HL-60 (cell line): ENCODE measurements at regions not wholly inside any gene's neighbourhood (a gene's known extent, or its start where the extent isn't known, plus 50 kb on each side); places are given as distances from the start of the nearest gene placed in this dataset.

Source experiments
- DNase-seq, 2 experiments: peaks; one replicate each; pipeline ENCODE4 v3.0.0-alpha.2; 2010 to 2020; ENCODE audit warnings: low read depth in 1 of 2, low spot score in 1 of 2
- H3K27ac ChIP-seq: fragments of 250-450 bp; sonication (Bioruptor Pico); replicated peaks from 2 replicates; pipeline ENCODE4 v1.5.1; 2020; ENCODE audit warnings: mild to moderate bottlenecking, moderate library complexity
- H3K27me3 ChIP-seq: fragments of 250-450 bp; sonication (Bioruptor Pico); 2 replicates; pipeline ENCODE4 v1.5.1; 2021; ENCODE audit warnings: mild to moderate bottlenecking, moderate library complexity; ENCODE audit not compliant: insufficient read depth, poor library complexity, severe bottlenecking
- H3K4me3 ChIP-seq: replicated peaks from 2 replicates; pipeline ENCODE4 v1.5.1; 2011; ENCODE audit warnings: mild to moderate bottlenecking, control low read depth, low read length; ENCODE audit not compliant: insufficient read depth
- GABPA ChIP-seq: IDR thresholded peaks from 2 replicates; pipeline ENCODE4 v1.6.1; 2012; ENCODE audit warnings: low read depth
- POLR2AphosphoS5 ChIP-seq: IDR thresholded peaks from 2 replicates; pipeline ENCODE4 v1.6.1; 2012; ENCODE audit warnings: low read depth
- SPI1 ChIP-seq: IDR thresholded peaks from 2 replicates; pipeline ENCODE4 v1.6.1; 2012; ENCODE audit warnings: low read depth, mild to moderate bottlenecking, borderline replicate concordance
- TF ChIP-seq, protein P1 (sequence below): IDR thresholded peaks from 2 replicates; pipeline ENCODE4 v1.6.1; 2012; ENCODE audit warnings: low read depth; ENCODE audit not compliant: insufficient replicate concordance
- TF ChIP-seq, protein P2 (sequence below): IDR thresholded peaks from one replicate; pipeline ENCODE4 v1.5.1; 2011; ENCODE audit warnings: low read length, control low read depth, inconsistent platforms; ENCODE audit not compliant: insufficient read depth

DNA sequence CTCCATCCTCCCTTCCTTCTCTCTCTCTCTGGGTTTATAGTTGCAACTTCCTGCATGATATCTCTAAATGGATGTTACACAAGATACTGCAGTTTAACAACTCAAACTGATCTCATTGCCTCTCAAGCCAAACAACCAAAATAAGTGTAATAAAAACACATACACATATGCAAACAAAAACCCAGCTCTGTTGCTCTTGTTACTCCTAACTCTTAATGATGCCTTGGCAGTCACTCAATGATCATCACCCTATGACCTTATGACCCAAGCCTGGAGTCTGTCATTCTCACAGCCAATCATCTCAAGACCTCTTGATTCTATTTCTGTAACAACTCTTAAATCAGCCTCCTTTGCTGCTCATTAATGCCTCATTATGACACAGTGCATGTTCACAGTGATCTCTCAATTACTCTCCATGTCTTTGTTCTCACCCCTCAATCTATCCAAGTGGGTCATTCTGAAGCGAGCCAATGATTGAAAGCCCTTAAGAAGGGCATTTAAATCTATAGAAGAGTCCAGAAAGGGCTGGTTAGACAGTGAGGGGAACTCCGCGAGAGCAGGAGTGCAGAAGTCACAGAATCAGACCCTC lies 210.9 kb downstream of the INHBA start:
- no peak for TF ChIP-seq SPI1
- no peak for TF ChIP-seq POLR2AphosphoS5
- no peak for TF ChIP-seq GABPA
- TF ChIP-seq, protein P1, sequence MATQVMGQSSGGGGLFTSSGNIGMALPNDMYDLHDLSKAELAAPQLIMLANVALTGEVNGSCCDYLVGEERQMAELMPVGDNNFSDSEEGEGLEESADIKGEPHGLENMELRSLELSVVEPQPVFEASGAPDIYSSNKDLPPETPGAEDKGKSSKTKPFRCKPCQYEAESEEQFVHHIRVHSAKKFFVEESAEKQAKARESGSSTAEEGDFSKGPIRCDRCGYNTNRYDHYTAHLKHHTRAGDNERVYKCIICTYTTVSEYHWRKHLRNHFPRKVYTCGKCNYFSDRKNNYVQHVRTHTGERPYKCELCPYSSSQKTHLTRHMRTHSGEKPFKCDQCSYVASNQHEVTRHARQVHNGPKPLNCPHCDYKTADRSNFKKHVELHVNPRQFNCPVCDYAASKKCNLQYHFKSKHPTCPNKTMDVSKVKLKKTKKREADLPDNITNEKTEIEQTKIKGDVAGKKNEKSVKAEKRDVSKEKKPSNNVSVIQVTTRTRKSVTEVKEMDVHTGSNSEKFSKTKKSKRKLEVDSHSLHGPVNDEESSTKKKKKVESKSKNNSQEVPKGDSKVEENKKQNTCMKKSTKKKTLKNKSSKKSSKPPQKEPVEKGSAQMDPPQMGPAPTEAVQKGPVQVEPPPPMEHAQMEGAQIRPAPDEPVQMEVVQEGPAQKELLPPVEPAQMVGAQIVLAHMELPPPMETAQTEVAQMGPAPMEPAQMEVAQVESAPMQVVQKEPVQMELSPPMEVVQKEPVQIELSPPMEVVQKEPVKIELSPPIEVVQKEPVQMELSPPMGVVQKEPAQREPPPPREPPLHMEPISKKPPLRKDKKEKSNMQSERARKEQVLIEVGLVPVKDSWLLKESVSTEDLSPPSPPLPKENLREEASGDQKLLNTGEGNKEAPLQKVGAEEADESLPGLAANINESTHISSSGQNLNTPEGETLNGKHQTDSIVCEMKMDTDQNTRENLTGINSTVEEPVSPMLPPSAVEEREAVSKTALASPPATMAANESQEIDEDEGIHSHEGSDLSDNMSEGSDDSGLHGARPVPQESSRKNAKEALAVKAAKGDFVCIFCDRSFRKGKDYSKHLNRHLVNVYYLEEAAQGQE: no peak
- TF ChIP-seq, protein P2, sequence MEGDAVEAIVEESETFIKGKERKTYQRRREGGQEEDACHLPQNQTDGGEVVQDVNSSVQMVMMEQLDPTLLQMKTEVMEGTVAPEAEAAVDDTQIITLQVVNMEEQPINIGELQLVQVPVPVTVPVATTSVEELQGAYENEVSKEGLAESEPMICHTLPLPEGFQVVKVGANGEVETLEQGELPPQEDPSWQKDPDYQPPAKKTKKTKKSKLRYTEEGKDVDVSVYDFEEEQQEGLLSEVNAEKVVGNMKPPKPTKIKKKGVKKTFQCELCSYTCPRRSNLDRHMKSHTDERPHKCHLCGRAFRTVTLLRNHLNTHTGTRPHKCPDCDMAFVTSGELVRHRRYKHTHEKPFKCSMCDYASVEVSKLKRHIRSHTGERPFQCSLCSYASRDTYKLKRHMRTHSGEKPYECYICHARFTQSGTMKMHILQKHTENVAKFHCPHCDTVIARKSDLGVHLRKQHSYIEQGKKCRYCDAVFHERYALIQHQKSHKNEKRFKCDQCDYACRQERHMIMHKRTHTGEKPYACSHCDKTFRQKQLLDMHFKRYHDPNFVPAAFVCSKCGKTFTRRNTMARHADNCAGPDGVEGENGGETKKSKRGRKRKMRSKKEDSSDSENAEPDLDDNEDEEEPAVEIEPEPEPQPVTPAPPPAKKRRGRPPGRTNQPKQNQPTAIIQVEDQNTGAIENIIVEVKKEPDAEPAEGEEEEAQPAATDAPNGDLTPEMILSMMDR: no peak
- no peak for DNase-seq
- H3K27me3 ChIP-seq: no peaks in the 10 kb centered on the region
- no peak overlapping the region for H3K4me3 ChIP-seq
- peak overlapping the region; percentile 7; the same call in 1 of the 2 replicates for H3K27ac ChIP-seq

DNA sequence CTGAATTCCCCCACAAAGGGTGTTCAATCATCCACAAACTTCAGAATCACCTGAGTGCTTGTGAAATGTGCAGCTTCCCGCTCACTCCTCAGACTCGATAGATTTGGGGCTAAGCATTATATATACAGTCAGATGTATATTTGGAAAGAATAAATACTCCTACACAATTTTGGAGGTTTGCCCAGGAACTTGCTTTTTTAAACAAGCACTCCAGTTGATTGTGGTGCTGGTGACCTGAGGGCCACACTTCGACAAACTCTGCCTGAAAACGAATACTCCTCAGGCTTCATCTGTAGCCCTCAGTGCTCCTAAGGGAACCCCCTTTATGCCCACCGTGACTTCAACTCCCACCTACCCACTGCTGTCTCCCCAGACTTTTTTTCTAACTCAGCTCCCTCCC lies 211.6 kb downstream of the INHBA start:
- H3K27me3 ChIP-seq: no peaks in the 10 kb centered on the region
- no peak overlapping the region for H3K4me3 ChIP-seq
- TF ChIP-seq SPI1: no peak
- DNase-seq: no peak
- no peak overlapping the region for H3K27ac ChIP-seq

DNA sequence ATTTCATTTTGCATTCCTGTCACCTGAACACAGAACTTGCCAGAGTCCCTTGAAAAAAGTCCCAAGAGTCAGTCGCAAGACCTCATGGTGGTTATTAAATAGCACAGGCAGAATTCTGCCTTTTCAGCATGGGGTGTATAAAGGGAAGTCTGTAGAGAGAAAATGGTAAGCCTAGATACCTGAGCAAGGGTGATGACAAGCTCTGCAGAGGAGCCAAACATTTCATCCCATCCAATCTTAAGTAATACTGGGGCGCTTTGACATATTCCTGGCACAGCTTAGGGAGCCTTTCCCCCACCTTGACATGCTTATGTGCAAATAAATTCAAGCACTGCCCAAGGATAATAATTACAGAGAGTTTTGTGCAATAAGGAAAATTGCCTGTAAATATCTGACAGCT lies 213.0 kb downstream of the INHBA start:
- TF ChIP-seq, protein P2: no peak
- no peak for TF ChIP-seq SPI1
- no peak for TF ChIP-seq POLR2AphosphoS5
- H3K4me3 ChIP-seq: no peak overlapping the region
- no peaks in the 10 kb centered on the region for H3K27me3 ChIP-seq
- no peak overlapping the region for H3K27ac ChIP-seq
- DNase-seq: no peak

DNA sequence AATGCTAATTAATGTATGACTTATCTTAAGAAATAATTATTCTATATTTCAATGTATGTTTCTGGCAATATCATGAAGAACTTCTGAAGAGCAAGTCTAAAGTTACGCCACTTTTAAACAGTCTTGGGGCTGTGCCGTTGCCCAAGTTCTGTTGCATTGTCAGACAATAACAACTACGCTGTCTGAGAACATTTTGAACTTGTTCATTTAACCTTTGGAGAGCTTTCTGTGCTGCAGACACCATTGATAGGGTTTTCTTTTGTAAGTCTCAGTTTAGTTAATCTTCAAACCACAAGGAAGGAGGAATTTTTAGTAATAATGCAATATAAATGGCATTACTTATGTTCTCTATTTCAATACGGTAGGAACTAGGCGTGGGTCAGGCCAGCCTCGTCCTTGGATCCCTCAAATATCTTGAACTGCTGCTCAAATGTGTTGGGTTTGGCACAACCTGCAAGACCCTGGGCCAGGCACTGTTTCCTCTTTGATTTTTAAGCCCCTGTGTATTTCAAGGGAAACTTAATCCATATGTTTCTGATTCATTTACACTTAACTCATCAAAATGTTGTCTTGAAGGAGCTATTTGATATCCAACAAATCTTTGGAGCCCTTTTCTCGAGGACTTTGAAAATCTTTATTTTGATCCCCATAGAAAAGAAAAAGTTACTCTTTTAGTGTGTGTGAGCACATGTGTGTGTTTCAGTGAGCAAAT lies 215.5 kb downstream of the INHBA start:
- DNase-seq: no peak
- Histone ChIP-seq H3K27ac (no peak overlapping the region), H3K4me3 (no peak overlapping the region), H3K27me3 (no peaks in the 10 kb centered on the region)
- TF ChIP-seq SPI1: no peak
- TF ChIP-seq GABPA: no peak
- TF ChIP-seq, protein P2: no peak
- no peak for TF ChIP-seq POLR2AphosphoS5
- TF ChIP-seq, protein P1: no peak
